Fibroblast of pulmonary artery (primary cell): ENCODE measurements at regions not wholly inside any gene's neighbourhood (a gene's known extent, or its start where the extent isn't known, plus 50 kb on each side); places are given as distances from the start of the nearest gene placed in this dataset.
"Not testable (repeated sequence)": the region's sequence is repeated elsewhere in the genome, so short reads cannot be mapped to it uniquely, and the experiment has no call there.

Experiments
- DNase-seq: peaks from one replicate; pipeline ENCODE4 v3.0.0-alpha.2; 2010; ENCODE audit warnings: low read depth
- H3K4me3 ChIP-seq: replicated peaks from 2 replicates; pipeline ENCODE4 v1.5.1; 2011; ENCODE audit warnings: low read depth, mild to moderate bottlenecking, control low read depth, low read length, moderate library complexity
- CTCF ChIP-seq: IDR thresholded peaks from 2 replicates; pipeline ENCODE4 v1.5.1; 2011; ENCODE audit warnings: mild to moderate bottlenecking, control low read depth, low read length, inconsistent platforms; ENCODE audit errors: missing control alignments

DNA sequence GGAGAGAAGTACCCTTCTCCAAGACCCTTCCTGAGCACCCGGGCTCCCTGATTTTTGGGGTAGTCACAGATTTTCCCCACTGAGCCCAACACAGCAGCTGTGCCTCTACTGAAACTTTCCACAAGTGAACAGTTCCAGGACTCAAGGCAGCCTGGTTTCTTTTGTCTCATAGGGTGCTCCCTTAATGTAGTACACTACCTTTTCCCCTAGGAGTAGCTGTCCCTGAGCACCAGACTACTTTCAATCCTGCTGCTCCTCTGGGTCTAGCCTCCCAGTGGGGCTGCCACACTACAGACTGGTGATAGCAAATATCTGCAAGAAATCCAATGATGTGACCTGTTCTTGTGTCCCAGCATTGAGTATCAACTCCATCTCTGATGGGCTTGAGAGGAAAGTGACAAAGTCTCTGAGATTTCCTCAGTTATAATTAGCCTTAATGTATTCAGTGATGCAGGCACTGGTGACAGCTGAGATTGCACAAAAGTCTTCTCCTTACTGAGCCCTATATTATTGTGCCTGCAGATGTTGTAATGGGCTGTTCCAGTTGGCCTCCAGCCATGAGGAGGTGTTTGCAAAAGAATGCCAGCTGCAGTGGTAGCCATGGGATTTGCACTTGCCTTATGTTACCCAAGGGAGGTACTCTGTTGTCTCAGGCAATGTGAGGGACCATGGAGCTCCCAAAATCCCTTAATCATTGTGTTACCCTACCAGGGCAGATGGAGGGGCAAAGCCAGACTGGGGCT, 1802.5 kb downstream of the EFNA5 start:
- no peak overlapping the region for H3K4me3 ChIP-seq
- TF ChIP-seq CTCF, result no peak
- DNase-seq, result peak; percentile 29

DNA sequence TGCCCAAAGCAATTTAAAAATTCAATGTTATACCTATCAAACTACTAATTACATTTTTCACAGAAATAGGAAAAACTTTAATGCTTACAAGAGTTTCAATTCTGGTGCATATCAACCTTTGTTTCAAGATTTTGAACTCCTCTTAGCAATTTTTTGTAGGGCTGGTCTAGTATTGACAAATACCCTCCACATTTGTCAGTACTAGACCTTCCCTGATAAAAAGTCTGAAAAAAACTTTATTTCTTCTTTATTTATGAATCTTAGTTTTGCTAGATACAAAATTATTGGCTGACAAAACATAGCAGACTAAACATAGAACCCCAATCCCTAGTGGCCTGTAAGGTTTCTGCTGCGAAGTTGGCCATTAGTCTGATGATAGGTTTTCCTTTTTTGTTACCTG, 1804.9 kb downstream of the EFNA5 start:
- DNase-seq, result no peak
- no peak for TF ChIP-seq CTCF
- no peak overlapping the region for H3K4me3 ChIP-seq

DNA sequence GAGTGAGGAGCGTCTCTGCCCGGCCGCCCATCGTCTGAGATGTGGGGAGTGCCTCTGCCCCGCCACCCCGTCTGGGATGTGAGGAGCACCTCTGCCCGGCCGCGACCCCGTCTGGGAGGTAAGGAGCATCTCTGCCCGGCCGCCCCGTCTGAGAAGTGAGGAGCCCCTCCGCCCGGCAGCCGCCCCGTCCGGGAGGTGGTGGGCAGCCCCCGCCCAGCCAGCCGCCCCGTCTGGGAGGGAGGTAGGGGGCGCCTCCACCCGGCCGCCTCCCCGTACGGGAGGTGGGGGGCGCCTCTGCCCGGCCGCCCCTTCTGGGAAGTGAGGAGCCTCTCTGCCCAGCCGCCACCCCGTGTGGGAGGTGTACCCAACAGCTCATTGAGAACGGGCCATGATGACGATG, 1811.4 kb downstream of the EFNA5 start:
- not testable (repeated sequence) for DNase-seq

GRCh38 chr5:105849701-105850100, 1821.0 kb downstream of the EFNA5 start:
- no peak for TF ChIP-seq CTCF
- DNase-seq, result no peak
- no peak overlapping the region for H3K4me3 ChIP-seq

More for the DNA sequence above, 1811.4 kb downstream of the EFNA5 start:
- H3K4me3 ChIP-seq, result not testable (repeated sequence)

- no peak for TF ChIP-seq CTCF
- no peak overlapping the region for H3K4me3 ChIP-seq
- DNase-seq, result no peak
Observed at GRCh38 chr5:105840800-105841199, 1829.9 kb downstream of the EFNA5 start.

- H3K4me3 ChIP-seq, result no peak overlapping the region
- TF ChIP-seq CTCF, result no peak
- DNase-seq, result no peak
Observed at GRCh38 chr5:105836887-105837286, 1833.8 kb downstream of the EFNA5 start.

GRCh38 chr5:105836268-105836667, 1834.5 kb downstream of the EFNA5 start:
- no peak for TF ChIP-seq CTCF
- DNase-seq, result peak; percentile 47
- H3K4me3 ChIP-seq, result no peak overlapping the region
